ENCODE measurements at regions not wholly inside any gene's neighbourhood (a gene's known extent, or its start where the extent isn't known, plus 50 kb on each side); places are given as distances from the start of the nearest gene placed in this dataset.

- intact Hi-C loops (cut with DNase I), result no loop called here
- no peak for ATAC-seq
- H3K4me3 ChIP-seq, result no peak overlapping the region
- no peak for DNase-seq
- H3K4me1 ChIP-seq, result no peaks in the 10 kb centered on the region
- H3K9me3 ChIP-seq, result peaks cover 0 to 11% (median 0%) of the 10 kb centered on the region in 12 donors
- H3K36me3 ChIP-seq, result no peaks in the 10 kb centered on the region
- WGBS, 4 donors, result 97 to 100% (median 98%) methylated on average over 2 of the region's 2 CpGs
- no peak for TF ChIP-seq POLR2A (IDR thresholded peaks at IDR 0.05)
- no peak for TF ChIP-seq CTCF (IDR thresholded peaks at IDR 0.05)
- H3K27ac ChIP-seq, result no peak overlapping the region
- no peaks in the 10 kb centered on the region for H3K27me3 ChIP-seq
Measured at GRCh38 chr3:141814375-141814774, 51.2 kb downstream of the GRK7 start.

- Histone ChIP-seq H3K27me3 (no peaks in the 10 kb centered on the region), H3K4me3 (no peak overlapping the region), H3K4me1 (no peaks in the 10 kb centered on the region), H3K9me3 (peaks cover 0 to 11% (median 0%) of the 10 kb centered on the region in 12 donors), H3K36me3 (no peaks in the 10 kb centered on the region), H3K27ac (no peak overlapping the region)
- DNase-seq, result no peak
- intact Hi-C loops (cut with DNase I), result no loop called here
- no peak for TF ChIP-seq CTCF (IDR thresholded peaks at IDR 0.05)
- no peak for TF ChIP-seq POLR2A (IDR thresholded peaks at IDR 0.05)
- ATAC-seq, result no peak
Measured at GRCh38 chr3:141815667-141816066, 52.5 kb downstream of the GRK7 start.

GRCh38 chr3:141816958-141817357 lies 53.8 kb downstream of the GRK7 start:
- Histone ChIP-seq H3K4me1 (no peaks in the 10 kb centered on the region), H3K27me3 (no peaks in the 10 kb centered on the region), H3K27ac (no peak overlapping the region), H3K36me3 (no peaks in the 10 kb centered on the region), H3K4me3 (no peak overlapping the region), H3K9me3 (peaks cover 0 to 11% (median 0%) of the 10 kb centered on the region in 12 donors)
- 58 to 68% (median 65%) methylated on average over 7 of the region's 7 CpGs for WGBS, 4 donors
- no peak for DNase-seq
- TF ChIP-seq CTCF (IDR thresholded peaks at IDR 0.05), result no peak
- no peak for TF ChIP-seq POLR2A (IDR thresholded peaks at IDR 0.05)
- intact Hi-C loops (cut with DNase I), result no loop called here
- no peak for ATAC-seq

- intact Hi-C loops (cut with DNase I), result no loop called here
- no peak overlapping the region for H3K4me3 ChIP-seq
- ATAC-seq (peak in 1 of 4 donors; percentile 49), DNase-seq (peak in 2 of 5 donors; percentile 10 to 37)
- TF ChIP-seq CTCF (IDR thresholded peaks at IDR 0.05) (no peak), POLR2A (IDR thresholded peaks at IDR 0.05) (no peak)
- 76 to 86% (median 83%) methylated on average over 7 of the region's 7 CpGs for WGBS, 4 donors
- no peaks in the 10 kb centered on the region for H3K9me3 ChIP-seq
- no peaks in the 10 kb centered on the region for H3K36me3 ChIP-seq
- H3K4me1 ChIP-seq, result peaks cover 0 to 9% (median 5%) of the 10 kb centered on the region in 12 donors
- H3K27ac ChIP-seq, result no peak overlapping the region
- H3K27me3 ChIP-seq, result no peaks in the 10 kb centered on the region
Measured at GRCh38 chr3:141825216-141826011, 51.0 kb upstream of the ATP1B3 start.

Measured in heart left ventricle (tissue), 16 donors.